Progenitor cell of endocrine pancreas (in vitro differentiated cells): ENCODE measurements at regions not wholly inside any gene's neighbourhood (a gene's known extent, or its start where the extent isn't known, plus 50 kb on each side); places are given as distances from the start of the nearest gene placed in this dataset.

ENCODE experiments used
- DNase-seq: peaks from one replicate; pipeline ENCODE4 v3.0.0; 2021; ENCODE audit warnings: low spot score; ENCODE audit not compliant: unreplicated experiment
- H3K27ac Mint-ChIP-seq: 2 replicates; pipeline ENCODE4 v1.8.0; 2021; ENCODE audit warnings: mild to moderate bottlenecking, moderate library complexity, mixed read lengths
- H3K27me3 Mint-ChIP-seq: 2 replicates; pipeline ENCODE4 v1.8.0; 2021; ENCODE audit warnings: mixed read lengths
- H3K36me3 Mint-ChIP-seq: 2 replicates; pipeline ENCODE4 v1.8.0; 2022; ENCODE audit warnings: mixed read lengths; ENCODE audit not compliant: insufficient read depth
- H3K4me1 Mint-ChIP-seq: 2 replicates; pipeline ENCODE4 v1.8.0; 2021; ENCODE audit warnings: low read depth, mixed read lengths
- H3K4me3 Mint-ChIP-seq: 2 replicates; pipeline ENCODE4 v1.8.0; 2021; ENCODE audit warnings: low read depth, mild to moderate bottlenecking, moderate library complexity, mixed read lengths
- H3K9me3 Mint-ChIP-seq: 2 replicates; pipeline ENCODE4 v1.8.0; 2021; ENCODE audit warnings: low read depth, mixed read lengths
- CTCF ChIP-seq: fragments of 200-600 bp; sonication (generic); IDR thresholded peaks from one replicate; pipeline ENCODE4 v1.5.0; 2021; ENCODE audit warnings: antibody characterized with exemption, mild to moderate bottlenecking; ENCODE audit not compliant: unreplicated experiment

GRCh38 chr2:120473522-120474271, 127.8 kb downstream of the INHBB start:
- no peak for DNase-seq
- Mint-ChIP-seq H3K36me3 (no peaks in the 10 kb centered on the region), H3K4me3 (no peak overlapping the region), H3K27ac (no peak overlapping the region), H3K27me3 (peaks cover 34% of the 10 kb centered on the region), H3K4me1 (peaks cover 10% of the 10 kb centered on the region), H3K9me3 (peaks cover 3% of the 10 kb centered on the region)
- no peak for TF ChIP-seq CTCF

DNA sequence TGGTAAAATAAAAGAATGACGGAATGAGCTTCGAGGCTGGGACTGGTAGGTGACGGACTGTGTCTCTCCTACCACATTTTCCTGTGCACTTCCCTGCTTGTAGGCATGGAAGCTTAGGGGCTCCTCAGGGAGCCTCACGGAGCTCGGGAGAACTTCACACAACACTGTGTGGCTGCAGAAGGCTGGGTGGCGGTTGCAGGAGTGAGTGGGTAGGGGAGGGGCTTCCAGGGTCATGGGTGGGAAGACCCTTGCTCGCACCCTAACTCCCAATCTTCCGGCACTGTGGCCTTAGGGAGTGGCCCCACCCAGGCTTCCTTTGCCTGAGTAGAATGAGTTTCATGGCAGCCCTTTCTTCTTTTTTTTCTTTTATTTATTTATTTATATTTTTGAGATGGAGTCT, 128.6 kb downstream of the INHBB start:
- no peak for TF ChIP-seq CTCF
- Mint-ChIP-seq H3K9me3 (peaks cover 3% of the 10 kb centered on the region), H3K4me1 (peaks cover 10% of the 10 kb centered on the region)

GRCh38 chr2:120476141-120476540, 130.2 kb downstream of the INHBB start:
- H3K9me3 Mint-ChIP-seq: peaks cover 3% of the 10 kb centered on the region
- H3K27me3 Mint-ChIP-seq: peaks cover 25% of the 10 kb centered on the region
- no peaks in the 10 kb centered on the region for H3K36me3 Mint-ChIP-seq
- H3K27ac Mint-ChIP-seq: no peak overlapping the region
- peaks cover 6% of the 10 kb centered on the region for H3K4me1 Mint-ChIP-seq
- no peak for DNase-seq
- no peak for TF ChIP-seq CTCF
- H3K4me3 Mint-ChIP-seq: no peak overlapping the region

More for the DNA sequence above, 128.6 kb downstream of the INHBB start:
- Mint-ChIP-seq H3K36me3 (no peaks in the 10 kb centered on the region), H3K4me3 (no peak overlapping the region), H3K27ac (no peak overlapping the region), H3K27me3 (peaks cover 30% of the 10 kb centered on the region)
- no peak for DNase-seq

GRCh38 chr2:120477198-120477597, 131.3 kb downstream of the INHBB start:
- no peak for DNase-seq
- no peak for TF ChIP-seq CTCF
- H3K27me3 Mint-ChIP-seq: peaks cover 30% of the 10 kb centered on the region
- H3K4me1 Mint-ChIP-seq: peaks cover 6% of the 10 kb centered on the region
- H3K27ac Mint-ChIP-seq: no peak overlapping the region
- no peaks in the 10 kb centered on the region for H3K36me3 Mint-ChIP-seq
- no peak overlapping the region for H3K4me3 Mint-ChIP-seq
- H3K9me3 Mint-ChIP-seq: no peaks in the 10 kb centered on the region

GRCh38 chr2:120477831-120478481, 132.0 kb downstream of the INHBB start:
- H3K27me3 Mint-ChIP-seq: peaks cover 31% of the 10 kb centered on the region

More at GRCh38 chr2:120477831-120478481, 132.0 kb downstream of the INHBB start:
- Mint-ChIP-seq H3K36me3 (no peaks in the 10 kb centered on the region), H3K4me3 (no peak overlapping the region), H3K27ac (no peak overlapping the region), H3K9me3 (no peaks in the 10 kb centered on the region), H3K4me1 (peaks cover 6% of the 10 kb centered on the region)
- TF ChIP-seq CTCF: no peak
- DNase-seq: no peak
